HEK293 (cell line): ENCODE measurements at regions not wholly inside any gene's neighbourhood (a gene's known extent, or its start where the extent isn't known, plus 50 kb on each side); places are given as distances from the start of the nearest gene placed in this dataset.
"Not testable (repeated sequence)": the region's sequence is repeated elsewhere in the genome, so short reads cannot be mapped to it uniquely, and the experiment has no call there.

Experiments
- CTCF ChIA-PET: fragments of 350-600 bp; formaldehyde crosslinking; extraction: SDS; loops from one replicate; lab custom pipeline; 2021; ENCODE audit warnings: antibody characterized with exemption; lab: Yijun Ruan, JAX
- POLR2A ChIA-PET: fragments of 300-600 bp; formaldehyde crosslinking; extraction: SDS; loops from one replicate; lab custom pipeline; 2020; ENCODE audit warnings: antibody characterized with exemption, inconsistent platforms; lab: Yijun Ruan, JAX
- H3K27ac ChIP-seq: fragments of 200-500 bp; sonication (Bioruptor generic); 2 replicates; pipeline ENCODE4 v1.5.1; 2014; ENCODE audit warnings: low read depth, low read length, control low read depth, inconsistent platforms; ENCODE audit errors: extremely low read depth
- H3K36me3 ChIP-seq, 2 experiments: fragments of 200-500 bp in 1 of 2; sonication (Bioruptor generic) in 1 of 2; 1 replicate in 1 of 2; 2 replicates in 1 of 2; pipeline ENCODE4 v1.5.1; 2014 to 2017; ENCODE audit warnings: inconsistent platforms in 2 of 2, low read length in 2 of 2; ENCODE audit not compliant: control insufficient read depth in 2 of 2, insufficient read depth in 1 of 2
- H3K4me1 ChIP-seq: fragments of 200-500 bp; sonication (Bioruptor generic); 2 replicates; pipeline ENCODE4 v1.5.1; 2014; ENCODE audit warnings: mild to moderate bottlenecking, low read length, inconsistent platforms; ENCODE audit not compliant: control insufficient read depth, insufficient read depth
- H3K4me3 ChIP-seq: 2 replicates; pipeline ENCODE4 v1.5.1; 2011; ENCODE audit warnings: low read depth, mild to moderate bottlenecking, control low read depth, low read length, moderate library complexity
- H3K9me3 ChIP-seq: fragments of 200-500 bp; sonication (Bioruptor generic); 2 replicates; pipeline ENCODE4 v1.5.1; 2014; ENCODE audit warnings: low read depth, low read length, inconsistent platforms; ENCODE audit not compliant: control insufficient read depth, insufficient read depth
- GFI1B ChIP-seq: fragments of 450-650 bp; formaldehyde crosslinking; IDR thresholded peaks from 2 replicates; pipeline ENCODE4 v1.5.1; 2016; ENCODE audit warnings: missing biosample characterization, missing genetic modification characterization
- SALL2 ChIP-seq: fragments of 450-650 bp; formaldehyde crosslinking; IDR thresholded peaks from 2 replicates; pipeline ENCODE4 v1.5.0; 2017; ENCODE audit warnings: missing biosample characterization, mild to moderate bottlenecking, missing genetic modification characterization, borderline replicate concordance
- SETDB1 ChIP-seq: IDR thresholded peaks from one replicate; pipeline ENCODE4 v1.6.1; 2017; ENCODE audit warnings: mild to moderate bottlenecking, low read length, moderate library complexity, mixed read lengths; ENCODE audit not compliant: insufficient read length
- WT1 ChIP-seq: fragments of 450-650 bp; formaldehyde crosslinking; IDR thresholded peaks from 2 replicates; pipeline ENCODE4 v1.5.1; 2016; ENCODE audit warnings: missing biosample characterization, missing genetic modification characterization
- ZEB2 ChIP-seq: fragments of 450-650 bp; formaldehyde crosslinking; IDR thresholded peaks from 2 replicates; pipeline ENCODE4 v1.5.1; 2016; ENCODE audit warnings: missing biosample characterization, missing genetic modification characterization
- ZFHX2 ChIP-seq: fragments of 450-650 bp; formaldehyde crosslinking; conservative IDR thresholded peaks from 2 replicates; pipeline ENCODE4 v1.5.1; 2016; ENCODE audit warnings: missing biosample characterization, missing genetic modification characterization
- ZIC2 ChIP-seq: fragments of 450-650 bp; formaldehyde crosslinking; IDR thresholded peaks from 2 replicates; pipeline ENCODE4 v1.5.1; 2016; ENCODE audit warnings: missing biosample characterization, missing genetic modification characterization
- ZNF404 ChIP-seq: fragments of 450-650 bp; formaldehyde crosslinking; IDR thresholded peaks from 2 replicates; pipeline ENCODE4 v1.5.1; 2017; ENCODE audit warnings: missing biosample characterization, missing genetic modification characterization
- ZNF654 ChIP-seq: fragments of 450-650 bp; formaldehyde crosslinking; IDR thresholded peaks from 2 replicates; pipeline ENCODE4 v1.5.1; 2016; ENCODE audit warnings: low read depth, missing biosample characterization, missing genetic modification characterization
- TF ChIP-seq, protein P1 (sequence below): fragments of 450-650 bp; IDR thresholded peaks from 2 replicates; pipeline ENCODE4 v1.5.1; 2018; ENCODE audit warnings: missing biosample characterization, missing genetic modification characterization
- TF ChIP-seq, protein P2 (sequence below): fragments of 450-650 bp; formaldehyde crosslinking; IDR thresholded peaks from 2 replicates; pipeline ENCODE4 v1.5.1; 2016; ENCODE audit warnings: missing biosample characterization, missing genetic modification characterization
- TF ChIP-seq, protein P3 (sequence below): fragments of 450-650 bp; formaldehyde crosslinking; IDR thresholded peaks from 2 replicates; pipeline ENCODE4 v1.5.1; 2016; ENCODE audit warnings: missing biosample characterization, missing genetic modification characterization

GRCh38 chr2:43063096-43063495 lies 163.3 kb downstream of the ZFP36L2 start:
- H3K9me3 ChIP-seq, H3K27ac ChIP-seq, CTCF ChIA-PET, H3K36me3 ChIP-seq, H3K4me3 ChIP-seq, H3K4me1 ChIP-seq, POLR2A ChIA-PET: not testable (repeated sequence)

- Histone ChIP-seq H3K9me3 (no peaks in the 10 kb centered on the region; the same call in 1 of the 2 replicates), H3K27ac (no peak overlapping the region), H3K4me3 (no peak overlapping the region), H3K4me1 (no peaks in the 10 kb centered on the region), H3K36me3 (no peaks in the 10 kb centered on the region)
- POLR2A ChIA-PET: no interaction called here
- CTCF ChIA-PET: interaction anchor here (0.7 kb wide), 2 partner anchors 35 to 38 kb away, joined by 3 read pairs; no protein-coding TSS in a partner anchor
- TF ChIP-seq ZNF654 (tag by site-specific recombination): no peak
- TF ChIP-seq SETDB1: peak; percentile 86
Observed at GRCh38 chr2:43062058-43062457, 164.3 kb downstream of the ZFP36L2 start.

DNA sequence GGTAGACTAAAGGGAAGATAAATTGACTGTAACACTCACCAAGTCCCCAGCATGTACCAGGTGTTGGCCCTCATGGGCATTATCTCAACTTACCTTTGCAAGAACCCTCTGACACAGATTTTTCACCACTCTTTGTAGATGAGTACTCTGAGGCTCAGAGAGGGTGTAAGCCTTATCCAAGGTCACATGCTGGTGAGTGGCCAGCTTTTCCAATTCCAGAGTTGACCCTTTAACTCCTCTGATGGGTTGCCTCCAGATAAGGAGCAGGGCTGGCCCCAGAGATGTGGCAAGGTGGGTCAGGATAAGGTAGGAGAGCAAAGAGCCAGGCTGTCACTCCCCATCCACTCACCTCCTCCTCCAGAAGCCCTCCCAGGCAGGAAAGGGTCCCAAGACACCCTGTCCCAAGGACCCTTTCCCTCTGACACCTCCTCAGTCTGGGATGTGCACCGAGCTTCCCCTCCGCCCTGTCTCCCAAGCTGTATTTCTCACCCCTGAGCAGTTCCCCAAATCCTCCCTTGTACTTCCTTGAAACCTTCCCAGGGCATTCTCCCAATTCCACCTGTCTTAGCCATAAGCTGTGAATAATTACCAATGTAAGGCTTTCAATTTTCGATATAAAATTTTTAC lies 165.9 kb downstream of the ZFP36L2 start:
- ChIA-PET POLR2A (no interaction called here), CTCF (no interaction called here)
- Histone ChIP-seq H3K4me1 (no peaks in the 10 kb centered on the region), H3K9me3 (no peaks in the 10 kb centered on the region; the same call in 1 of the 2 replicates), H3K4me3 (no peak overlapping the region), H3K36me3 (no peaks in the 10 kb centered on the region), H3K27ac (no peak overlapping the region)
- TF ChIP-seq ZNF404 (no peak), GFI1B (tag by site-specific recombination) (no peak), ZEB2 (no peak), ZFHX2 (tag by site-specific recombination) (no peak), SALL2 (tag by site-specific recombination) (no peak)
- TF ChIP-seq, protein P1, sequence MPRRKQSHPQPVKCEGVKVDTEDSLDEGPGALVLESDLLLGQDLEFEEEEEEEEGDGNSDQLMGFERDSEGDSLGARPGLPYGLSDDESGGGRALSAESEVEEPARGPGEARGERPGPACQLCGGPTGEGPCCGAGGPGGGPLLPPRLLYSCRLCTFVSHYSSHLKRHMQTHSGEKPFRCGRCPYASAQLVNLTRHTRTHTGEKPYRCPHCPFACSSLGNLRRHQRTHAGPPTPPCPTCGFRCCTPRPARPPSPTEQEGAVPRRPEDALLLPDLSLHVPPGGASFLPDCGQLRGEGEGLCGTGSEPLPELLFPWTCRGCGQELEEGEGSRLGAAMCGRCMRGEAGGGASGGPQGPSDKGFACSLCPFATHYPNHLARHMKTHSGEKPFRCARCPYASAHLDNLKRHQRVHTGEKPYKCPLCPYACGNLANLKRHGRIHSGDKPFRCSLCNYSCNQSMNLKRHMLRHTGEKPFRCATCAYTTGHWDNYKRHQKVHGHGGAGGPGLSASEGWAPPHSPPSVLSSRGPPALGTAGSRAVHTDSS: no peak
- TF ChIP-seq, protein P2, sequence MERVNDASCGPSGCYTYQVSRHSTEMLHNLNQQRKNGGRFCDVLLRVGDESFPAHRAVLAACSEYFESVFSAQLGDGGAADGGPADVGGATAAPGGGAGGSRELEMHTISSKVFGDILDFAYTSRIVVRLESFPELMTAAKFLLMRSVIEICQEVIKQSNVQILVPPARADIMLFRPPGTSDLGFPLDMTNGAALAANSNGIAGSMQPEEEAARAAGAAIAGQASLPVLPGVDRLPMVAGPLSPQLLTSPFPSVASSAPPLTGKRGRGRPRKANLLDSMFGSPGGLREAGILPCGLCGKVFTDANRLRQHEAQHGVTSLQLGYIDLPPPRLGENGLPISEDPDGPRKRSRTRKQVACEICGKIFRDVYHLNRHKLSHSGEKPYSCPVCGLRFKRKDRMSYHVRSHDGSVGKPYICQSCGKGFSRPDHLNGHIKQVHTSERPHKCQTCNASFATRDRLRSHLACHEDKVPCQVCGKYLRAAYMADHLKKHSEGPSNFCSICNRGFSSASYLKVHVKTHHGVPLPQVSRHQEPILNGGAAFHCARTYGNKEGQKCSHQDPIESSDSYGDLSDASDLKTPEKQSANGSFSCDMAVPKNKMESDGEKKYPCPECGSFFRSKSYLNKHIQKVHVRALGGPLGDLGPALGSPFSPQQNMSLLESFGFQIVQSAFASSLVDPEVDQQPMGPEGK (tag by site-specific recombination): no peak

DNA sequence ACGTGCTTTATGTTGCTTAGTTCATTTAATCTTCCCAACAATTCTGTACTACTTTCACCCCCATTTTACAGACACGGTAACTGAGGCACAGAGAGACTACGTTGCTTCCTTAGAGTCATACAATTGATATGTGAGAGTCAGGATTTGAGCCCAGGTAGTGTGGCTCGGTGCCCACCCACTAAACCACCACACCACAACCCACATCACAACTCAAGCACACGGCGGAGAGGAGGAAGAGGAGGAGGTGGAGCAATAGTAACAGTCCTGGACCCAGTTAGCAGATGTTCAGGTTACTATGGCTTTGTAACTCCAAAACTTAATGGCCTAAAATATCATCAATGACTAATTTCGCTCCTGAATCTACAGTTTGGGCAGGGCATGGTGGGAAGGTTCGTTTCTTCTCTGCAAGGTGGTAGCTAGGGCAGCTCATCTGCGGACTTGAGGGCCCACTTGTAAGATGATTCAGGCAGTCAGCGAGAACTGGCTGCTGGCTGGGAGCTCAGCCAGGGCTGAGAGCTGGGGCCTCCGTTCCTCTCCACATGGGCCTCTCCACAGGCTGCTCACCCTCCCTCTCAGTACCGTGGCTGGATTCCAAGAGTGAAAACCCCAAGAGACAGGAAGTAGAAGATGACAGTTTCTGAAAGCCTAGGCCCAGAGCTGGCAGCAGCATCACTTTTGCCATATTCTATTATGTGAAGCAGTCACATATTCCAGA lies 167.1 kb downstream of the ZFP36L2 start:
- no peak overlapping the region for H3K4me3 ChIP-seq
- no peaks in the 10 kb centered on the region for H3K4me1 ChIP-seq
- H3K36me3 ChIP-seq: no peaks in the 10 kb centered on the region
- POLR2A ChIA-PET: no interaction called here
- TF ChIP-seq, protein P3, sequence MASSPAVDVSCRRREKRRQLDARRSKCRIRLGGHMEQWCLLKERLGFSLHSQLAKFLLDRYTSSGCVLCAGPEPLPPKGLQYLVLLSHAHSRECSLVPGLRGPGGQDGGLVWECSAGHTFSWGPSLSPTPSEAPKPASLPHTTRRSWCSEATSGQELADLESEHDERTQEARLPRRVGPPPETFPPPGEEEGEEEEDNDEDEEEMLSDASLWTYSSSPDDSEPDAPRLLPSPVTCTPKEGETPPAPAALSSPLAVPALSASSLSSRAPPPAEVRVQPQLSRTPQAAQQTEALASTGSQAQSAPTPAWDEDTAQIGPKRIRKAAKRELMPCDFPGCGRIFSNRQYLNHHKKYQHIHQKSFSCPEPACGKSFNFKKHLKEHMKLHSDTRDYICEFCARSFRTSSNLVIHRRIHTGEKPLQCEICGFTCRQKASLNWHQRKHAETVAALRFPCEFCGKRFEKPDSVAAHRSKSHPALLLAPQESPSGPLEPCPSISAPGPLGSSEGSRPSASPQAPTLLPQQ (tag by site-specific recombination): peak; percentile 61; the same call in 1 of the 2 replicates
- TF ChIP-seq ZIC2 (tag by site-specific recombination) (peak; percentile 70), WT1 (no peak)
- CTCF ChIA-PET: interaction anchor here (0.6 kb wide), 2 partner anchors 7 to 110 kb away, joined by 3 to 4 read pairs; no protein-coding TSS in a partner anchor
- H3K9me3 ChIP-seq: no peaks in the 10 kb centered on the region; the same call in 1 of the 2 replicates
- no peak overlapping the region for H3K27ac ChIP-seq
